ENCODE measurements at regions not wholly inside any gene's neighbourhood (a gene's known extent, or its start where the extent isn't known, plus 50 kb on each side); places are given as distances from the start of the nearest gene placed in this dataset.

DNA sequence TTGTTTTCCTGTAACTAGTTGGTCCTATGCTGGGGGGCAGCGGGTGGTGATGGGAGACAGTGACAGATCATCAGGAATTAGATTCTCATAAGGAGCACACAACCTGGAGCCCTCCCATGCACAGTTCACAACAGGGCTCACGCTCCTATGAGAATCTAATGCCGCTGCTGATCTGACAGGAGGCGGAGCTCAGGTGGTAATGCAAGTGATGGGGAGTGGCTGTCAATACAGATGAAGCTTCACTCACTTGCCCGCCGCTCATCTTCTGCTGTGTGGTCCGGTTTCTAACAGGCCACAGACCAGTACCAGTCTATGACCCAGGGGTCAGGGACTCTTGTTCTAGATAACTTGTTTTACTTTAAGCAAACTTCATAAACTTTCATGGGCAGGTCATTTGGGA is 205.3 kb upstream of the SLC14A2 start:
- no peaks in the 10 kb centered on the region for H3K36me3 ChIP-seq (ENCODE audit: control insufficient read depth, insufficient read depth, low read length)
- no peaks in the 10 kb centered on the region for H3K9me3 ChIP-seq (replicated peaks; ENCODE audit: control insufficient read depth, low read depth, low read length)
- H3K4me1 ChIP-seq (ENCODE audit: control insufficient read depth, insufficient read depth, low read length): no peaks in the 10 kb centered on the region
- H3K4me3 ChIP-seq (ENCODE audit: low read length): no peak overlapping the region
- H3K27me3 ChIP-seq (ENCODE audit: control insufficient read depth, insufficient read depth, low read length): no peaks in the 10 kb centered on the region
- H3K27ac ChIP-seq (ENCODE audit: low read length): no peak overlapping the region
- WGBS (ENCODE audit: insufficient coverage): 100% methylated on average over 3 of the region's 7 CpGs
- DNase-seq: no peak

DNA sequence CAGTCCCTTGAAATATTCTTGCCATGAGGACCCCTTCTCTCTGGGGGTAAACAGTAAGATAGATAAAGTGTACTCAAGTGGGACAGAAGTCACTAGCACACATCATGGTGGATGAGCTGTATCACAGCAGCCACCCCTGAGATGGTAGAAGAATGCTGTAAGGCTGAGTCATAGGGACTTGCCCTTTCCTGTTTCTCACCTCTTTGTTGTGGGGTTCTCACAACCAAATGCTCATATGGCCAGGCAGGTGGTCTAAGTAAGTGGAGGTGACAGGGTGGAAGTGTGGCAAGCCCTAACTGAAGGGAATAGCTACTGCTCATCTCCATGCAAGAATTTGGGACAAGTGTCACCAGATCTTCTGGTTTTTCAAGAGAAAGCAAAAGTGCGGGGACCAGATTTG is 202.7 kb upstream of the SLC14A2 start:
- no CpG with 5 or more reads among the region's 1 CpG for WGBS (ENCODE audit: insufficient coverage)
- no peaks in the 10 kb centered on the region for H3K4me1 ChIP-seq (ENCODE audit: control insufficient read depth, insufficient read depth, low read length)
- no peaks in the 10 kb centered on the region for H3K9me3 ChIP-seq (replicated peaks; ENCODE audit: control insufficient read depth, low read depth, low read length)
- no peaks in the 10 kb centered on the region for H3K36me3 ChIP-seq (ENCODE audit: control insufficient read depth, insufficient read depth, low read length)
- no peak overlapping the region for H3K4me3 ChIP-seq (ENCODE audit: low read length)
- H3K27me3 ChIP-seq (ENCODE audit: control insufficient read depth, insufficient read depth, low read length): no peaks in the 10 kb centered on the region
- DNase-seq: no peak
- H3K27ac ChIP-seq (ENCODE audit: low read length): no peak overlapping the region

DNA sequence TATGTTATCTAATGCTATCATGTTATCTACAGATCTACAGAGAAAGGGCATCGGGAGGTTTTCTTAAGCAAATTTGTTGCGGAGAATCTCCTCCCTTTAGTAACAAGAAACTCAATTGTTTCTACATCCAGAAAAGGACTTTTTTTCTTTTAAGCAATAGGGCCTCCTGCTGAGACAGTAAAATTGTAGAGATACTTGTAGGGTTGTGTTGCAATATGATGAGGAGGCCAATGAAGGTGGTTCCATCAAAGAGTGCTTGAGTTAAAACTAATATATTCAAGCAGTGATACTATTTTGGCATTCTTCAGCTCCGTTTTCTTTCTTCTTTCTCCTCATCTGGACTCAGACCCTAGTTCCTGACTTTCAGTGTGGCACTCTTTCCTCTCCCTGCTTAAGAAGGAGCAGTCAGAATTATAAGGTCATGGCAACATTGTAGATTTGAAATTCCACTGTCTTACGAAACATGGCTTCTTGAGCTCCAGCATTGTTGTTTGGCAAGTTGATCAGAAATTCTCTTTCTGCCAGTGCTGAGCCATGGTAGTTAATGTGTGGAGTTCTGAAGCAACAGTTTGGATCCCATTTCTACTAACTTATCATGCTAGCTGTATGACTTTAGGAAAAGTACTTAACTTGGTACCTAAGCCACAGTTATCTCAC is 202.0 kb upstream of the SLC14A2 start:
- Histone ChIP-seq H3K9me3 (replicated peaks; ENCODE audit: control insufficient read depth, low read depth, low read length) (no peaks in the 10 kb centered on the region), H3K27me3 (ENCODE audit: control insufficient read depth, insufficient read depth, low read length) (no peaks in the 10 kb centered on the region), H3K4me1 (ENCODE audit: control insufficient read depth, insufficient read depth, low read length) (no peaks in the 10 kb centered on the region), H3K4me3 (ENCODE audit: low read length) (no peak overlapping the region), H3K36me3 (ENCODE audit: control insufficient read depth, insufficient read depth, low read length) (no peaks in the 10 kb centered on the region), H3K27ac (ENCODE audit: low read length) (no peak overlapping the region)
- WGBS (ENCODE audit: insufficient coverage): no CpG with 5 or more reads among the region's 4 CpGs
- no peak for DNase-seq

DNA sequence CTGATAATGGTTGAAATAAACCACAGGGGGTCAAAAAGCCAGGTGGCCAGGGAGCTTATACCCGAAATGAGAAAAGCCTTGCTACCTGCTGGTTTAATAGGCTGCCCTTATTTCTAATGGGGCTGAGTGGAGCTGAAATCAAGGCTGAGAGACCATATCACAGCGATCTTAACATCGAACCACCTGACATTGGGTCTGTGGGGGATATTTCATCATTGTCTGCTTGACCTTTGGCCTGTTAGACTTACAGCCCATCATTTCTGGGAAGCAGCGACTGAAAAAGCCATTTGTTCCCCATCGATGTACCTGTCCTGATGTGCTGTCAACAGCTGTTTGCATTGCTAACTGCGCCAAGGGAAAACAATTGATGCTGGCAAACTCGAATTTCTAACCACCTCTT is 199.7 kb upstream of the SLC14A2 start:
- 33% methylated on average over 1 of the region's 7 CpGs for WGBS (ENCODE audit: insufficient coverage)
- Histone ChIP-seq H3K27me3 (ENCODE audit: control insufficient read depth, insufficient read depth, low read length) (no peaks in the 10 kb centered on the region), H3K9me3 (replicated peaks; ENCODE audit: control insufficient read depth, low read depth, low read length) (no peaks in the 10 kb centered on the region), H3K27ac (ENCODE audit: low read length) (no peak overlapping the region), H3K4me1 (ENCODE audit: control insufficient read depth, insufficient read depth, low read length) (no peaks in the 10 kb centered on the region), H3K4me3 (ENCODE audit: low read length) (no peak overlapping the region), H3K36me3 (ENCODE audit: control insufficient read depth, insufficient read depth, low read length) (no peaks in the 10 kb centered on the region)
- DNase-seq: no peak

DNA sequence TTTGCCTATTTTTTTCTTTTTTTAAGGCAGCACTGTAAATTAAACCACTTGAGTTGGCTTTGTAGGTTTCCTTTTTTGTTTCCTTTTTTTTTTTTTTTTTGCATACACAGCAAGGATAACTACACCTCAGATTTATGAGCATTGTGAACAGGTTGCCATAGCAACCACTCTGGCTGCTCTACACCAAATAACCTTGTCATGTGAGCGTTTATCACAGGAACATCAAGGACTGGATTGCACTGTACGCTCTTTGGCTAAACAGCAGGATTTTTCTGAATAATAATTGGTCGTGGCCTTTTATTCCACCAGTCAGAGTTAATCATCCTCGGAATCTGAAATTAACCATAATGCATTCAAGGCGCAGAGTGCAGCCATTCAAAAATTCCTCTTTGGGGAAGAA is 199.1 kb upstream of the SLC14A2 start:
- Histone ChIP-seq H3K27me3 (ENCODE audit: control insufficient read depth, insufficient read depth, low read length) (no peaks in the 10 kb centered on the region), H3K4me3 (ENCODE audit: low read length) (no peak overlapping the region), H3K4me1 (ENCODE audit: control insufficient read depth, insufficient read depth, low read length) (no peaks in the 10 kb centered on the region), H3K9me3 (replicated peaks; ENCODE audit: control insufficient read depth, low read depth, low read length) (no peaks in the 10 kb centered on the region), H3K27ac (ENCODE audit: low read length) (no peak overlapping the region), H3K36me3 (ENCODE audit: control insufficient read depth, insufficient read depth, low read length) (no peaks in the 10 kb centered on the region)
- peak; percentile 35 for DNase-seq
- WGBS (ENCODE audit: insufficient coverage): no CpG with 5 or more reads among the region's 5 CpGs

DNA sequence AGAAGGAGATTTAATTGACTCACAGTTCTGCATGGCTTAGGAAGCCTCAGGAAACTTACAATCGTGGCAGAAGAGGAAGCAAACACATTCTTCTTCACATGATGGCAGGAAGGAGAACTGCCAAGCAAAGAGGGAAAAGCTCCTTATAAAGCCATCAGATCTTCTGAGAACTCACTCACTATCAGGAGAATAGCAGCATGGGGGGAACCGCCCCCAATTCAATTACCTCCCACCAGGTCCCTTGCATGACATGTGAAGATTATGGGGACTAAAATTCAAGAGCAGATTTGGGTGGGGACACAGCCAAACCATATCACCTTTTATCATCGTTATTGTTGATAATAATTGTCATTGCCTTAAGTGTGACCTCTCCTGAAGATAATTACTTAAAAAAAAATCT is 197.9 kb upstream of the SLC14A2 start:
- WGBS (ENCODE audit: insufficient coverage): no CpG with 5 or more reads among the region's 3 CpGs

DNA sequence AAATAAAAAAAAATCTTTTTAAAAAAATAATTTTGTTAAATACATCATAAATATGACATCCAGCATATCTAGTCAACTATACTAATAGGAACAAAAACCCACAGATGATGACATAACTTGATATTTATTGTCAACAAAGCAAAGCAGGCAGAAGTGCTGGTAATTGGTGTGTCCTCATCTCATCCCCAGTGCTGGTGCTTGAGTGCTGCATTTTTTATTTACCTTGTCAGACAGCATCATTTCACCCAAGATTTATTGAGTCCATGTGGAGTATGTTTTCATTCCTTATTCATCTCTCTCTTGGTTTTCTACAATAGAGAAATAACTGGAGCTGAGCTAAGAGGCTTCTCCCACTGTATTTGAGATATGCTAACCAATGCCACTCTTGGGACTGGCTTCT is 191.6 kb upstream of the SLC14A2 start:
- no peak for DNase-seq
- no peaks in the 10 kb centered on the region for H3K9me3 ChIP-seq (replicated peaks; ENCODE audit: control insufficient read depth, low read depth, low read length)

More for the DNA sequence above, 197.9 kb upstream of the SLC14A2 start:
- H3K4me1 ChIP-seq (ENCODE audit: control insufficient read depth, insufficient read depth, low read length): no peaks in the 10 kb centered on the region
- no peak overlapping the region for H3K27ac ChIP-seq (ENCODE audit: low read length)
- DNase-seq: no peak
- no peaks in the 10 kb centered on the region for H3K36me3 ChIP-seq (ENCODE audit: control insufficient read depth, insufficient read depth, low read length)
- no peak overlapping the region for H3K4me3 ChIP-seq (ENCODE audit: low read length)
- H3K27me3 ChIP-seq (ENCODE audit: control insufficient read depth, insufficient read depth, low read length): no peaks in the 10 kb centered on the region
- H3K9me3 ChIP-seq (replicated peaks; ENCODE audit: control insufficient read depth, low read depth, low read length): no peaks in the 10 kb centered on the region

DNA sequence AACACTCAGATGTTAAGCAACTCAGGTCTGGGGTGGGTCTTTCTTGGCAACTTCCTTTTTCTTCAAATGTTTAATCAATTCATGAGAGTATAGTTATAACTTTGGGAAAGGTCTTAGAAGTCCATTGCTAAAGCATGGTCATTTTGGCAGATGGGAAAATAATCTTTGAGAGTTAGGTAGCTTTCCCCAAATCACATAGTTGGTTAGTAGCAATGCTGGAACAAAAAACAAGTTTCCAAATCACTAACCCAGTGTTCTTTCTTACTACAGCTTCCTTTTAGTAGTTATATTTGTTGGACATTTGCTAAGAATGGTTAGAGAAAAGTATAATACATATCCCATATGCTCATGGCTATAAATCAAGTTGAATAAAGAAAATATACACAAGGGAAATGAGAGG is 185.2 kb upstream of the SLC14A2 start:
- H3K4me3 ChIP-seq (ENCODE audit: low read length): no peak overlapping the region
- peak; percentile 77 for DNase-seq
- H3K27me3 ChIP-seq (ENCODE audit: control insufficient read depth, insufficient read depth, low read length): no peaks in the 10 kb centered on the region
- no peak overlapping the region for H3K27ac ChIP-seq (ENCODE audit: low read length)
- no peaks in the 10 kb centered on the region for H3K36me3 ChIP-seq (ENCODE audit: control insufficient read depth, insufficient read depth, low read length)
- H3K4me1 ChIP-seq (ENCODE audit: control insufficient read depth, insufficient read depth, low read length): no peaks in the 10 kb centered on the region
- no peaks in the 10 kb centered on the region for H3K9me3 ChIP-seq (replicated peaks; ENCODE audit: control insufficient read depth, low read depth, low read length)

More for the DNA sequence above, 191.6 kb upstream of the SLC14A2 start:
- Histone ChIP-seq H3K36me3 (ENCODE audit: control insufficient read depth, insufficient read depth, low read length) (no peaks in the 10 kb centered on the region), H3K27ac (ENCODE audit: low read length) (no peak overlapping the region), H3K4me1 (ENCODE audit: control insufficient read depth, insufficient read depth, low read length) (no peaks in the 10 kb centered on the region), H3K27me3 (ENCODE audit: control insufficient read depth, insufficient read depth, low read length) (no peaks in the 10 kb centered on the region), H3K4me3 (ENCODE audit: low read length) (no peak overlapping the region)

DNA sequence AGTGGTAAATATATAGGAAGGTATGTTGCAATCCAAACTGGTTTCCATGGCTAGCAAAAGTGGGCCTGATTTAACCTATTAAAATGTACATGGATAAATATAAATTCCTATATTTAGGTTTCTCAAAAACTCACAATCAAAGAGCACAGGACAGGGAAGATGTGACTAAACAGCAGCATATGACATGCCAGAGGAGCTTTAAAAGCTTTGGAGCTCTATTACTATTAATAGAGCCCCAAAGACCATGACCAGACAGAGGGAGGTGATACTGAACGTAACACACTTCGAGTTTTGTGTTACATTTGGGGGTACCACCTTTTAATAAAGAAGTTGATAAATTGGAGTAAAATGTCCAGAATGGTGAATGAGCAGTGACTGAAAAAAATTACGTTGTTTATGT is 179.5 kb upstream of the SLC14A2 start:
- WGBS (ENCODE audit: insufficient coverage): 89% methylated on average over 1 of the region's 3 CpGs
- Histone ChIP-seq H3K27me3 (ENCODE audit: control insufficient read depth, insufficient read depth, low read length) (no peaks in the 10 kb centered on the region), H3K27ac (ENCODE audit: low read length) (no peak overlapping the region), H3K4me1 (ENCODE audit: control insufficient read depth, insufficient read depth, low read length) (no peaks in the 10 kb centered on the region), H3K9me3 (replicated peaks; ENCODE audit: control insufficient read depth, low read depth, low read length) (no peaks in the 10 kb centered on the region), H3K4me3 (ENCODE audit: low read length) (no peak overlapping the region), H3K36me3 (ENCODE audit: control insufficient read depth, insufficient read depth, low read length) (no peaks in the 10 kb centered on the region)
- no peak for DNase-seq

DNA sequence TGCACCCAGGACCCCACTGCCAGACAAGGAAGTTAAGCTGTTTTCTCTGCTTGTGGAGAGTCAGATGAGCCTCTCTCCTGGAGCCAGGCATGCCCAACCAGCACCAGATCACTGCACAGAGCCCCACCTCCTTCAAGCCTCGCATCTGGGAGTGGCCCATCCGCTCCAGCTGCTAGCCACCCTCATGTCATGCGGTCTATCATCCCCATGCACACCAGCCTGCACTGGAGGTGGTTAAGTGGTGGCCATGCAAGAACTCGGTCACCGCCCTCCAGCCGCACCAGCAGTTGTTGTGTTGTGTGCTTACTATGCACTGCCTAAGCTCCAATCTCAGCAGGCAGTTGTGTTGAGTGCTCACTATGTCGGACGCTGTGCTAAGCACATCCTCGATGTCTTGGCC is 177.9 kb upstream of the SLC14A2 start:
- no peak overlapping the region for H3K27ac ChIP-seq (ENCODE audit: low read length)
- no peaks in the 10 kb centered on the region for H3K9me3 ChIP-seq (replicated peaks; ENCODE audit: control insufficient read depth, low read depth, low read length)
- no peaks in the 10 kb centered on the region for H3K36me3 ChIP-seq (ENCODE audit: control insufficient read depth, insufficient read depth, low read length)
- H3K4me3 ChIP-seq (ENCODE audit: low read length): no peak overlapping the region
- WGBS (ENCODE audit: insufficient coverage): no CpG with 5 or more reads among the region's 9 CpGs
- DNase-seq: no peak
- H3K4me1 ChIP-seq (ENCODE audit: control insufficient read depth, insufficient read depth, low read length): no peaks in the 10 kb centered on the region
- H3K27me3 ChIP-seq (ENCODE audit: control insufficient read depth, insufficient read depth, low read length): no peaks in the 10 kb centered on the region
